Loucy (cell line): ENCODE measurements at regions not wholly inside any gene's neighbourhood (a gene's known extent, or its start where the extent isn't known, plus 50 kb on each side); places are given as distances from the start of the nearest gene placed in this dataset.

ENCODE experiments used
- H2AFZ ChIP-seq: fragments of 200-600 bp; sonication (generic); 2 replicates; pipeline ENCODE4 v1.6.0; 2016; ENCODE audit warnings: antibody characterized with exemption, mild to moderate bottlenecking, low read length, moderate library complexity
- H3F3A ChIP-seq: fragments of 200-600 bp; 2 replicates; pipeline ENCODE4 v1.6.0; 2016; ENCODE audit warnings: antibody characterized with exemption, low read depth, mild to moderate bottlenecking
- H3K27me3 ChIP-seq: fragments of 200-600 bp; sonication (generic); 2 replicates; pipeline ENCODE4 v1.6.1; 2014; ENCODE audit warnings: low read length, mild to moderate bottlenecking; ENCODE audit not compliant: insufficient read depth, poor library complexity, severe bottlenecking
- H3K36me3 ChIP-seq: fragments of 200-600 bp; sonication (generic); 2 replicates; pipeline ENCODE4 v1.6.1; 2016; ENCODE audit warnings: low read length; ENCODE audit not compliant: insufficient read depth
- H3K4me1 ChIP-seq: fragments of 200-600 bp; sonication (generic); 2 replicates; pipeline ENCODE4 v1.5.1; 2014; ENCODE audit warnings: low read length, mild to moderate bottlenecking; ENCODE audit not compliant: insufficient read depth, poor library complexity, severe bottlenecking
- H3K4me2 ChIP-seq: fragments of 200-600 bp; sonication (generic); 2 replicates; pipeline ENCODE4 v1.6.0; 2014; ENCODE audit warnings: antibody characterized with exemption, low read length, low read depth, mild to moderate bottlenecking; ENCODE audit not compliant: poor library complexity, severe bottlenecking
- H3K4me3 ChIP-seq: fragments of 200-600 bp; sonication (generic); 2 replicates; pipeline ENCODE4 v1.5.1; 2014; ENCODE audit warnings: low read length, mild to moderate bottlenecking, mixed read lengths; ENCODE audit not compliant: poor library complexity, severe bottlenecking
- H3K79me2 ChIP-seq: fragments of 200-600 bp; sonication (generic); 2 replicates; pipeline ENCODE4 v1.6.1; 2014; ENCODE audit warnings: low read length; ENCODE audit not compliant: insufficient read depth
- H3K9ac ChIP-seq: fragments of 200-600 bp; sonication (generic); 2 replicates; pipeline ENCODE4 v1.6.0; 2014; ENCODE audit warnings: mild to moderate bottlenecking, low read depth, low read length, moderate library complexity; ENCODE audit not compliant: poor library complexity, severe bottlenecking
- H3K9me2 ChIP-seq: fragments of 200-600 bp; sonication (generic); replicated peaks from 2 replicates; pipeline ENCODE4 v1.6.1; 2016; ENCODE audit warnings: low read depth, low read length, mixed read lengths
- H3K9me3 ChIP-seq: fragments of 200-600 bp; sonication (generic); 2 replicates; pipeline ENCODE4 v1.6.1; 2014; ENCODE audit warnings: mild to moderate bottlenecking, antibody characterized with exemption, low read length, low read depth; ENCODE audit not compliant: insufficient read depth
- H4K20me1 ChIP-seq: fragments of 200-600 bp; sonication (generic); 2 replicates; pipeline ENCODE4 v1.6.0; 2014; ENCODE audit warnings: antibody characterized with exemption, low read length, mild to moderate bottlenecking; ENCODE audit not compliant: insufficient read depth, poor library complexity, severe bottlenecking
- EZH2phosphoT487 ChIP-seq: fragments of 200-600 bp; IDR thresholded peaks from 2 replicates; pipeline ENCODE4 v1.6.1; 2018; ENCODE audit warnings: antibody characterized with exemption, mild to moderate bottlenecking, moderate library complexity, borderline replicate concordance
- TF ChIP-seq, protein P1 (sequence below): fragments of 200-600 bp; sonication (generic); conservative IDR thresholded peaks from 2 replicates; pipeline ENCODE4 v1.5.1; 2014; ENCODE audit warnings: mild to moderate bottlenecking, antibody characterized with exemption, low read length

DNA sequence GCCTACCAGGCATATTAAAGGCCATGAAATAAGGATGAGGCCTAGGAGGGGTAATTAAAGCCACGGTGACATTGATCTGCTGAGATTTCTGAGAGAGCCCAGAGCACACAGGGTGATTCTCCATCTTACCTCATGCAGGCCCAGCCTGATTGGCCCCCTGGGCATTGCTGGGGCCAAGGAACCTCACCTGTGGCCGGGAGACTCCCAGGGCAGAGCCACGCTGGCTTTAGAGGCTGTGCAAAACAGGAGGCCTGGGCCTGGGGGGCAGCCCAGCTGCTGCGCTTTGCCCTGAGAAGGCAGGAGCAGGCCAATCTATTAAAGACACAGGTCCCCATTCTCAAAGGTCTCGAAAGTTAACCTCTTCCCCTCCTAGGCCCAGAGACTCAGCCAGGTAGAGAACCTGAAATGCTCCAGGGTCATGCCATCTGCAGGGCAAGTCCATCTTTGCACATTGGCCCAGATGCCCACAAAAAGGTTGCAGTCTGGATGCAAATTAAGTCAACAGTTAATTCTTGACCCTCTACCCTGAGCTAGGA, 1099.7 kb downstream of the BCL11B start:
- Histone ChIP-seq H3K36me3 (no peaks in the 10 kb centered on the region), H3K4me1 (peaks cover 71% of the 10 kb centered on the region), H2AFZ (no peak overlapping the region), H3K4me3 (peak overlapping the region; percentile 43), H3K9me2 (no peaks in the 10 kb centered on the region), H3K4me2 (peak overlapping the region; percentile 64), H4K20me1 (no peaks in the 10 kb centered on the region), H3K79me2 (no peaks in the 10 kb centered on the region), H3K27me3 (no peaks in the 10 kb centered on the region), H3F3A (peaks cover 7% of the 10 kb centered on the region; the same call in 1 of the 2 replicates), H3K9me3 (no peaks in the 10 kb centered on the region), H3K9ac (peak overlapping the region; percentile 47)
- TF ChIP-seq EZH2phosphoT487, result no peak
- TF ChIP-seq, protein P1, sequence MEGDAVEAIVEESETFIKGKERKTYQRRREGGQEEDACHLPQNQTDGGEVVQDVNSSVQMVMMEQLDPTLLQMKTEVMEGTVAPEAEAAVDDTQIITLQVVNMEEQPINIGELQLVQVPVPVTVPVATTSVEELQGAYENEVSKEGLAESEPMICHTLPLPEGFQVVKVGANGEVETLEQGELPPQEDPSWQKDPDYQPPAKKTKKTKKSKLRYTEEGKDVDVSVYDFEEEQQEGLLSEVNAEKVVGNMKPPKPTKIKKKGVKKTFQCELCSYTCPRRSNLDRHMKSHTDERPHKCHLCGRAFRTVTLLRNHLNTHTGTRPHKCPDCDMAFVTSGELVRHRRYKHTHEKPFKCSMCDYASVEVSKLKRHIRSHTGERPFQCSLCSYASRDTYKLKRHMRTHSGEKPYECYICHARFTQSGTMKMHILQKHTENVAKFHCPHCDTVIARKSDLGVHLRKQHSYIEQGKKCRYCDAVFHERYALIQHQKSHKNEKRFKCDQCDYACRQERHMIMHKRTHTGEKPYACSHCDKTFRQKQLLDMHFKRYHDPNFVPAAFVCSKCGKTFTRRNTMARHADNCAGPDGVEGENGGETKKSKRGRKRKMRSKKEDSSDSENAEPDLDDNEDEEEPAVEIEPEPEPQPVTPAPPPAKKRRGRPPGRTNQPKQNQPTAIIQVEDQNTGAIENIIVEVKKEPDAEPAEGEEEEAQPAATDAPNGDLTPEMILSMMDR, result no peak

DNA sequence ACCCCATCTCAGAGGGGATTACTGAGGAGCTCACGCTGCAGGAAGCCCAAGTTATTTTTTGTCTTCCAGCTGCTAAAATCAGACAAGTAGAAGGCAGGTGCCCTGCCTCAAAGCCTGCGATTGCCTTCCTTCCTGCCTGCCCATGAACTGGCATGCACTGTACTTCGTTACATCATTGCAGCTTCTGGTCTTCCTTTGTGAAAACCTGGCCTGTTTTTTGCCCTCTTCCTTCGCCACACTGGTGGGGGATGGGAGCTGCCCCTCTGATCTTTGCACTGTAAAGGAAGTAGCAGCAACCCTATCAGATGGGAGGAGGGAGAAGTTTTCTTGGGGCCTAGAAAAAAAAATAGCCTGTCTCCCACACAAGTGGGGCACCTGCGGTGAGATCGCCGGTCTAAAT, 1098.7 kb downstream of the BCL11B start:
- peak overlapping the region; percentile 46 for H3K4me3 ChIP-seq
- peaks cover 7% of the 10 kb centered on the region; the same call in 1 of the 2 replicates for H3F3A ChIP-seq
- no peaks in the 10 kb centered on the region for H3K9me2 ChIP-seq
- H3K79me2 ChIP-seq, result no peaks in the 10 kb centered on the region
- 0 out of 2 replicates have a peak overlapping the region, but pooled peaks have one; percentile 4 for H2AFZ ChIP-seq
- H3K9me3 ChIP-seq, result no peaks in the 10 kb centered on the region
- peak overlapping the region; percentile 49 for H3K9ac ChIP-seq
- H3K4me1 ChIP-seq, result peaks cover 61% of the 10 kb centered on the region
- peak overlapping the region; percentile 64 for H3K4me2 ChIP-seq
- H4K20me1 ChIP-seq, result no peaks in the 10 kb centered on the region
- TF ChIP-seq EZH2phosphoT487, result no peak
- TF ChIP-seq, protein P1, result no peak
- H3K27me3 ChIP-seq, result no peaks in the 10 kb centered on the region
- no peaks in the 10 kb centered on the region for H3K36me3 ChIP-seq

DNA sequence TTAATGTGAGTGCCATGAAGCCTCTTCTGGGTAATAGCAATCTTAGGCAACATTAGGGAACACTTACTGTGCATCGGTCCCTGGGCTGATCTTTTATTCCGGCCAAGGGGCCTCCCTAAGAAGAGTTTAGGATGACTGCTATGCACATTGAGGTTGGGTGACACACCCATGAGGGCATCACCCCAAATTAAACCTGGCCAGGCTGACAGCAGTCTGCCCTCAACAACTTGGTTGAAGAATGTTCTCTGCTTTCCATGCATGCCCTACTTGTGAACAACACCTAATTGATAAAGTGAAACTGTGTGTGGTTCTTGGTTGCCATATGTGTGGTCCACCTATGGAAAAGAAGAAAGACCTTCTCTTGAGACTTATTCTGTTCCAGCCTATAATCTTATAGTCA, 1098.0 kb downstream of the BCL11B start:
- H4K20me1 ChIP-seq, result no peaks in the 10 kb centered on the region

More for the DNA sequence above, 1098.0 kb downstream of the BCL11B start:
- no peak for TF ChIP-seq EZH2phosphoT487
- TF ChIP-seq, protein P1, result no peak
- H3K4me1 ChIP-seq, result peaks cover 56% of the 10 kb centered on the region
- H3K9me2 ChIP-seq, result no peaks in the 10 kb centered on the region
- H3K27me3 ChIP-seq, result no peaks in the 10 kb centered on the region
- no peaks in the 10 kb centered on the region for H3K9me3 ChIP-seq
- peak overlapping the region; percentile 64 for H3K4me2 ChIP-seq
- H3K36me3 ChIP-seq, result no peaks in the 10 kb centered on the region
- H2AFZ ChIP-seq, result no peak overlapping the region
- H3K4me3 ChIP-seq, result peak overlapping the region; percentile 46
- peak overlapping the region; percentile 49 for H3K9ac ChIP-seq
- H3K79me2 ChIP-seq, result no peaks in the 10 kb centered on the region
- H3F3A ChIP-seq, result peaks cover 7% of the 10 kb centered on the region; the same call in 1 of the 2 replicates
